NT2/D1 (cell line): ENCODE measurements at regions not wholly inside any gene's neighbourhood (a gene's known extent, or its start where the extent isn't known, plus 50 kb on each side); places are given as distances from the start of the nearest gene placed in this dataset.

Experiments used
- DNase-seq: peaks from one replicate; pipeline ENCODE4 v3.0.0-alpha.2; 2011; ENCODE audit warnings: low read depth, low spot score
- H3K27me3 ChIP-seq: 2 replicates; pipeline ENCODE4 v1.6.0; 2011; ENCODE audit warnings: mild to moderate bottlenecking; ENCODE audit not compliant: insufficient read length, insufficient read depth
- H3K36me3 ChIP-seq: 2 replicates; pipeline ENCODE4 v1.6.1; 2011; ENCODE audit warnings: mild to moderate bottlenecking, low read length, mixed read lengths; ENCODE audit not compliant: insufficient read depth, insufficient read length
- H3K4me1 ChIP-seq: 2 replicates; pipeline ENCODE4 v1.5.1; 2011; ENCODE audit not compliant: insufficient read depth, insufficient read length
- H3K4me3 ChIP-seq: 2 replicates; pipeline ENCODE4 v1.5.1; 2011; ENCODE audit warnings: low read depth; ENCODE audit not compliant: insufficient read length
- H3K9ac ChIP-seq: 2 replicates; pipeline ENCODE4 v1.6.0; 2011; ENCODE audit warnings: low read depth; ENCODE audit not compliant: insufficient read length
- H3K9me3 ChIP-seq: 2 replicates; pipeline ENCODE4 v1.5.1; 2011; ENCODE audit warnings: mild to moderate bottlenecking, low read length; ENCODE audit not compliant: insufficient read depth
- SUZ12 ChIP-seq: IDR thresholded peaks from 2 replicates; pipeline ENCODE4 v1.6.1; 2011; ENCODE audit not compliant: insufficient read length, insufficient read depth; ENCODE audit errors: extremely low read depth
- YY1 ChIP-seq: IDR thresholded peaks from 2 replicates; pipeline ENCODE4 v1.6.1; 2011; ENCODE audit not compliant: insufficient read length, insufficient read depth
- ZNF274 ChIP-seq: IDR thresholded peaks from 2 replicates; pipeline ENCODE4 v1.6.1; 2011; ENCODE audit warnings: mild to moderate bottlenecking, low read depth, low read length

GRCh38 chr16:79980650-79981521 is 380.3 kb upstream of the MAF start:
- no peak overlapping the region for H3K4me3 ChIP-seq
- TF ChIP-seq ZNF274 = no peak
- H3K9me3 ChIP-seq = no peaks in the 10 kb centered on the region
- no peak overlapping the region for H3K9ac ChIP-seq
- H3K4me1 ChIP-seq = no peaks in the 10 kb centered on the region
- no peaks in the 10 kb centered on the region for H3K27me3 ChIP-seq
- no peak for DNase-seq
- no peaks in the 10 kb centered on the region for H3K36me3 ChIP-seq

- Histone ChIP-seq H3K4me1 (no peaks in the 10 kb centered on the region), H3K9me3 (no peaks in the 10 kb centered on the region), H3K9ac (no peak overlapping the region), H3K27me3 (no peaks in the 10 kb centered on the region), H3K4me3 (no peak overlapping the region), H3K36me3 (no peaks in the 10 kb centered on the region)
- no peak for TF ChIP-seq SUZ12
- TF ChIP-seq YY1 = no peak
- TF ChIP-seq ZNF274 = no peak
- no peak for DNase-seq
Measured at GRCh38 chr16:79977940-79978836, 377.7 kb upstream of the MAF start.

- no peak for TF ChIP-seq SUZ12
- no peak for TF ChIP-seq YY1
- no peak for TF ChIP-seq ZNF274
- Histone ChIP-seq H3K36me3 (no peaks in the 10 kb centered on the region), H3K27me3 (no peaks in the 10 kb centered on the region), H3K4me3 (no peak overlapping the region), H3K9ac (no peak overlapping the region), H3K9me3 (no peaks in the 10 kb centered on the region), H3K4me1 (no peaks in the 10 kb centered on the region)
- DNase-seq = no peak
Measured at GRCh38 chr16:79973320-79973719, 372.8 kb upstream of the MAF start.

- Histone ChIP-seq H3K27me3 (no peaks in the 10 kb centered on the region), H3K9ac (no peak overlapping the region), H3K9me3 (no peaks in the 10 kb centered on the region), H3K36me3 (no peaks in the 10 kb centered on the region), H3K4me1 (no peaks in the 10 kb centered on the region), H3K4me3 (no peak overlapping the region)
- TF ChIP-seq SUZ12 (no peak), ZNF274 (no peak), YY1 (no peak)
- DNase-seq = no peak
Measured at GRCh38 chr16:79972053-79972704, 371.6 kb upstream of the MAF start.

GRCh38 chr16:79971237-79971572 is 370.7 kb upstream of the MAF start:
- Histone ChIP-seq H3K4me3 (no peak overlapping the region), H3K9ac (no peak overlapping the region), H3K9me3 (no peaks in the 10 kb centered on the region), H3K27me3 (no peaks in the 10 kb centered on the region), H3K4me1 (no peaks in the 10 kb centered on the region), H3K36me3 (no peaks in the 10 kb centered on the region)
- DNase-seq = no peak
- no peak for TF ChIP-seq SUZ12
- no peak for TF ChIP-seq YY1
- no peak for TF ChIP-seq ZNF274

- no peak overlapping the region for H3K9ac ChIP-seq
- no peaks in the 10 kb centered on the region for H3K27me3 ChIP-seq
- no peaks in the 10 kb centered on the region for H3K36me3 ChIP-seq
- H3K4me3 ChIP-seq = no peak overlapping the region
- no peak for TF ChIP-seq SUZ12
- TF ChIP-seq YY1 = no peak
- no peak for TF ChIP-seq ZNF274
- H3K4me1 ChIP-seq = no peaks in the 10 kb centered on the region
- DNase-seq = no peak
- no peaks in the 10 kb centered on the region for H3K9me3 ChIP-seq
Measured at GRCh38 chr16:79970551-79971236, 370.2 kb upstream of the MAF start.

- no peaks in the 10 kb centered on the region for H3K4me1 ChIP-seq
- H3K9ac ChIP-seq = no peak overlapping the region
- H3K27me3 ChIP-seq = no peaks in the 10 kb centered on the region
- DNase-seq = no peak
- H3K4me3 ChIP-seq = no peak overlapping the region
- H3K9me3 ChIP-seq = no peaks in the 10 kb centered on the region
- H3K36me3 ChIP-seq = no peaks in the 10 kb centered on the region
- TF ChIP-seq SUZ12 = no peak
- TF ChIP-seq YY1 = no peak
- TF ChIP-seq ZNF274 = no peak
Measured at GRCh38 chr16:79970087-79970486, 369.6 kb upstream of the MAF start.
